ENCODE measurements at regions not wholly inside any gene's neighbourhood (a gene's known extent, or its start where the extent isn't known, plus 50 kb on each side); places are given as distances from the start of the nearest gene placed in this dataset.

DNA sequence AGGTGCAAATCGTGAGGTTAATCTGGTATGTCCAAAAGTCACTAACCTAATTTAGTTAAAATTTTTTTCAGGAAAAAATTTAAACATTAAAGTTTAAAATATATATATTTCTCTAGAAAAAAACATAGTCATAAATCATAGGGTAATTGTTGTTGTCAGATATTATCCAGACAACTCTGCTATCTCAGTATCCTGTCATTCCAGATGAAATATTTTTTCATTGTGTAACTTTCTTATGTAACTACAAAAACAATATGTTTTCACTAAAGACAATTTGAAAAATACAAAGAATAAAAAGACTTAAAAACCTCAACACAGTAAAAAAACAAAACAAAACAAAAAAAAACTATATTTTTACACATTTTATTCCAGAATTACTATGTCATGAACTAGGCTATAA is 57.6 kb downstream of the TENT5A start:
- no peak for DNase-seq (ENCODE audit: low spot score)

DNA sequence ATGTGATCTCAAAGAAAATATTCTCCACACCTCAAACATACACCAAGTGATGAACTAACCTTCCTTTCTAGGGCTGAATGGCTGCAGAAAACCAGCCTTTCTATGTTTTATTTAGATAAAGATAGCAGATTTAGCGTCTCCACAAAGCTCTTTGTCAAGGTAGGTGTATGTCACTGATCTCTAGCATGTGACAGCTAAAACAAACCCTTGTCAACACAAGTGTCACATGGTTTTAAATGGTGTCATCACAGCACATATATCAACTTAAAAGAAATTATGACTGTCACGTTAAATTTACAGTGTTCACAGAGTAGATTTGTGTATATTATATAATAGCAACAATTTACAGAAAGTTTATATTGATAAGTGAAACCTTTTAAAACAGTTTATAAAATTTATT is 58.3 kb downstream of the TENT5A start:
- DNase-seq (ENCODE audit: low spot score): no peak

DNA sequence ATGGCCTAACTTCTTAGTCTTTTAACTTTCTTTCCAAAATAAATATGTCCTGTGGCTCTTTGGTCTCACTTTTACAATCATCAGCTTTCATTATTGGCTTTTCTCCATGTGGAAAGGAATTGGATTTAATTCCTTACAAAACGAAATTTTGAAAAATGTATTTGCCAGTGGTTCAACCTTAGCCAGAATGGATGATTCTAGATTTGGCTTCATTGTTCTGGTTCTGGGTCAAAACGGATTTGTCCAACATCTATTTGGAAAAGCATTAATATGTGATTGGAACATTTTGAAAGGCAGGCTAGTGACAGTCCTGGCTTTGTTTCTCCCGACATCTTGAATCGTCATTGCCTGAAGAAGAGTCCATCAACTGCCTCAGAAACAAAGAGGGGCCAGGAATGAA is 59.2 kb downstream of the TENT5A start:
- DNase-seq (ENCODE audit: low spot score): no peak

DNA sequence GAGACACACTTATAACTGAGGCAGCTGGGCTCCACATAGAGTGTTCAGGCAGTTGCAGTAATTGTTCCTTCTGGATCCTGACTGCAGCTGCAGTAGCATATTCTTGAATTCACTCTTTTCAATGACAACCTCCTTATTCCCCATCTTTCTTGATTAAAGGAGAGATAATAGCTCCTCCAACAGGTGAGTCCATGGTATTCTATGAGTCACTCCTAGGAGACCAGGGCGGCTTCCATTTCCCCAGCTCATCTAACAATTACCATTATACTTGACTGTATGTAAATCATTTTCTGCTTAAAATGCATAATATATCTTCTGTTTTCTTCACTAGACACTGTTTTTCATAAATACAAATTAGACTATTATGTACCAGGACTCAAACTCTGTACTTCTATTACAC is 62.4 kb downstream of the TENT5A start:
- no peak for DNase-seq (ENCODE audit: low spot score)

GRCh38 chr6:81689580-81689979 is 62.9 kb downstream of the TENT5A start:
- DNase-seq (ENCODE audit: low spot score): no peak

GRCh38 chr6:81683912-81684311 is 68.6 kb downstream of the TENT5A start:
- DNase-seq (ENCODE audit: low spot score): no peak

- DNase-seq (ENCODE audit: low spot score): no peak
Observed at GRCh38 chr6:81682858-81683620, 69.4 kb downstream of the TENT5A start.

- DNase-seq (ENCODE audit: low spot score): no peak
Observed at GRCh38 chr6:81682235-81682795, 70.2 kb downstream of the TENT5A start.

GRCh38 chr6:81669445-81669844 is 83.0 kb downstream of the TENT5A start:
- DNase-seq (ENCODE audit: low spot score): no peak

GRCh38 chr6:81668615-81669047 is 83.8 kb downstream of the TENT5A start:
- DNase-seq (ENCODE audit: low spot score): no peak

DNA sequence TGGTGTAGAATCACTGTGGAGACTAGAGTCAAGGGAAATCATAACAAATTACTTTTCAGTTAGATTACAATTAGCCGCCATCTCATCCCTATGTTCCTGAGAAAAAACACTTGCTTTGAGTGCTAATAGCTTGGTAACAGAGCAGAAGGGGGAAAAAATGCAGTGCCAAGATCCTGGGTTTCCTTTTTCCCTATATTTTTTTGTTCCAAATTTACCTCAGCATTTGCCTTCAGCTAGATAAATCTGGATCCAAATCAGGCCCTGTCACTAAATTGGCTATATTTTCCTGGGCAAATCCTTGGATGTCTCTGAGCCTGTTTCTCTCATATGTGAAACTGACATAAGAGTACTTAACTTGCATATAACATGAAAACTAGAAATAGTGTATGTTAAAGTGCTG is 86.0 kb downstream of the TENT5A start:
- DNase-seq (ENCODE audit: low spot score): no peak

DNA sequence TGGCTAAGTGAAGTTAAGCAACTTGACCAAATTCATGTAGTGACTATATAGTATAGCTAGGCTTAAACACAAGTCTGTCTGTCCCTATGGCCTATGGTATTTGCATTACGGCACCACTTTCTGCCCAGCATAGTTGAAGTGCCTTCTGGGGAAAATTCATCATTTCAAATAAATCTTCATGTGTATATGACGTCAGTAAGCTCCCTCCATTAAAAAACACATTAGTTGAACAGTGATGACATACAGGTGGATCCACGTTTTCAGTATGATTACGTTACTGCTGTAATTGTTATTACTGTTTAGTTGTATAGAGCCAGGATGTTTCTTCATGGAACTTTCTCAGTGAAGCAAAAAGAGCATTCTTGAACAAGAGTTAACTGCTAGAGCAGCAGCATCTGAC is 96.2 kb downstream of the TENT5A start:
- no peak for DNase-seq (ENCODE audit: low spot score)

DNA sequence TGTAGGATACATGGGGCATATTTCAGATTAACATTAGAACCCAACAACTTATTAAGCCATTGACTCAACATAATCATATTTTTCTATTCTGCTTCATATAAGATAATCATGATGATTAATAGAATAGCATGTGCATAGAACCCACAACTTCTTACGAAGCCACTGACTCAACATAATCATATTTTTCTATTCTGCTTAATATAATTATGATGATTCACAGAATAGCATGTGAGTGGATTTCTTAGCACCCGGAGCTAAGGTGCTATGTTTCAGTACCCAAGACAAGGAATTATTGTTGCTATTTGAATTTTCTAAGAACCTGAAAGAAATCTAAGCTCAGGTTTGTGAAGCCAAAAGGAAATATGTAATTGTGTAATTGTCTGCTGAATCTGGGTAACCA is 96.8 kb downstream of the TENT5A start:
- no peak for DNase-seq (ENCODE audit: low spot score)

GRCh38 chr6:81648502-81648901 is 104.0 kb downstream of the TENT5A start:
- DNase-seq (ENCODE audit: low spot score): no peak

GRCh38 chr6:81643156-81643555 is 109.3 kb downstream of the TENT5A start:
- no peak for DNase-seq (ENCODE audit: low spot score)

DNA sequence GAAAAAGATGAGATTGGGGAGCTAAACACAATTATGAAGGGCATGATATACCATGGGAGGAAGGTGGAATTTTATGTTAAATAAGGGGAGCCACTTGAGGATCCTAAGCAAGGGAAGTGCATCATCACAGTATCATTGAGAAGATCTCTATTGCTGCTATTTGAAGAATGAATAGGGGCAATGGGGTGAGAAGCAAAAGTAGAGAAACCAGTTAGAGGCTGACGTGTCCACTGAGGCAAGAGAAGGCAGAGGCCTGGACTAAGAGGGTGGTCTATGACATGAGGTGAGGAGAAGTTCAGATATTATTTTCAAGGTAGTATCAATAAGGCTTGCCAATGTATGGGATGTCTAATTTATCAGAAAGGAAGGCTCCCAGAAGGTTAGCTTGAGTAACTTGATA is 111.6 kb downstream of the TENT5A start:
- no peak for DNase-seq (ENCODE audit: low spot score)

DNA sequence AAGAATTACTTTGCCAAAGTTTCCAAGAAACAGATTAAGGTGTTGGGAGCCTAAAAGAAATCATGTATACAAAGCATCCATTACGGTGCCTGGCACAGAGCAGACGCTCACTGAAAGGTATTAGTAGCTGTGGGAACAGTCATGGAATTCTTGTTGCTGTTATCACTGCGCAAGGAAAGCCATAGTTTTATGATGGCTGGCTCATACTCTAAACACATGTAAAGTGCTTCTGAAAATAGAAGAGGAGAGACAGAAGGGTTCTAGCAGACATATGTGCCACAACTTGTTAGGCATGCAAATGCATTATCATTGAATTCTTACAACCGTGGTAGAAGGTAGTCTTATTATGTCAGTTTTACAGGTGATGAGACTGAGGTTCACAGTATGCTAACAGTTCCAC is 112.4 kb downstream of the TENT5A start:
- DNase-seq (ENCODE audit: low spot score): no peak

DNA sequence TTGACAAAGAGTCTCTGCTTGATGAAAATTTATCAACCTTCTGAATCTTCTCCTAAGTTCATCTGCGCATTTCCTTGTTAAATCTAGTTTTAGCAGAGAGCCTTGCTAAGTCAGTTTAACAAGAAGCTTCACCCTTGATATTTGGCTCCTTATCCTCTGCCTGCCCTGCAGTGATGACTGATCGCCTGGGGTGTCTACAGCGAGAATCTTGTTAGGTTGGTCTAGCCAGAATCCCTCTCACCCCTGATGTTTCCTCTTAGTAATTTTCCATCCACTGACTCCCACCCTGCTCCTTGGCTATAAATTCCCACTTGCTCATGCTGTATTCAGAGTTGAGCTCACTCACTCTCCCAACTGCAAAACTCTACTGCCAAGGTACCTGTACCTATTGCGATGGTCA is 114.1 kb downstream of the TENT5A start:
- no peak for DNase-seq (ENCODE audit: low spot score)

- no peak for DNase-seq (ENCODE audit: low spot score)
Observed at GRCh38 chr6:81636930-81637568, 115.4 kb downstream of the TENT5A start.

- no peak for DNase-seq (ENCODE audit: low spot score)
Observed at GRCh38 chr6:81634155-81634880, 118.2 kb downstream of the TENT5A start.

DNA sequence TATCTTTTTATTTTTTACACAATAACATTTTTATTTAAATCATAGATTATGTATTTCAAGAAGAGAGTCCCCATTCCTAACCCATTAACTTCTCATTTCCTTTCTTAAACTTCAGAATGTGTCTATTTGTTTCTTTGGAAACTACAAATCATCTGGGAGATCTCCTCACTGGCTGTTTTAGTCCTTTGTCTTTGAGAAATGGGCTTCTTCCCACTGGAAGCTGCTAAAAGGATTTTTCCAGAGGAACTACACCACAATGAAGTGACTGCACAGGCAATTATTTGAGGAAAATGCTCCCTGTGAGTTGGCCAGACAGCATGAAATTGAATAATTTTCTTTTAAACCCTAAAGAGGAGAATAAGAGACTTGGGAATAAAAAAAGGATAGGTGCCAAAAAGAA is 119.1 kb downstream of the TENT5A start:
- no peak for DNase-seq (ENCODE audit: low spot score)

- DNase-seq (ENCODE audit: low spot score): no peak
Observed at GRCh38 chr6:81630719-81631118, 121.8 kb downstream of the TENT5A start.

DNA sequence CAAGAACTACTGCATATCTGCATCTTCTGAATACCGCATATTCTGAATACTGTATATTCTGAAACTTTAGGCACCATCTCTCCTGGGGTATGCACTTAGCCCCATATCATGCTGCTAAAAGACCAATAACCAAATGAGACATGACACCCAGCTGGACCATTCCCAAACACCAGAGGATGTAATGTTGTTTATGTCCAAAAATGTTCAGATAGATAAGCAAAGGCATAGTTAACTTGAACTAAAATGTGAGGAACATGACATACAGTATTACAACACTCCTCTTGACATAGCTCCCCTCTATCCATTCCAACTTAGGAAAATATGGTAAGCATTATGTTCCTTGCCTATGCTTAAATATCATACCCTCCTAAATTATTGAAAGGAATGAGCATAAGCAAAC is 127.3 kb downstream of the TENT5A start:
- no peak for DNase-seq (ENCODE audit: low spot score)
